GM21447 (cell line): ENCODE measurements at regions not wholly inside any gene's neighbourhood (a gene's known extent, or its start where the extent isn't known, plus 50 kb on each side); places are given as distances from the start of the nearest gene placed in this dataset.
"Not testable (repeated sequence)": the region's sequence is repeated elsewhere in the genome, so short reads cannot be mapped to it uniquely, and the experiment has no call there.

ENCODE experiments used
- ATAC-seq: cut with Tn5 transposase; IDR thresholded peaks from one replicate; pipeline ENCODE4 v1.9.1; 2021; ENCODE audit not compliant: unreplicated experiment

DNA sequence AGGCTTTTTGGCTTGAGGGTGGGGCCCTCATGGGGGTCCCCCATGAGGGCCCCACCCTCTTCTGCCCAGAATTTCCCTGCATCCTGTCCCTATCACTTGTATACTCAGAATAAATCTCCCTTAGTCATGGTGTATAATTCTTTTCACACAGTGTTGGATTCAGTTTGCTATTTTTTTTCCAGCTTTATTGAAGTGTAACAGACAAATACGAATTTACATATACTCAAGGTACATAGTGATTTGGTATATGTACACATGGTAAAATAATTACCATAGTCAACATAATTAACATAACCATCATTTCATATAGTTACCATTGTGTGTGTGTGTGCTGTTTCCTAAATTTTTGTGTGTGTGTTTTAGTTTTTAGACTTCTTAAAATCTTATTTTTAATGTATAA lies 289.4 kb downstream of the CNTNAP3B start:
- not testable (repeated sequence) for ATAC-seq

DNA sequence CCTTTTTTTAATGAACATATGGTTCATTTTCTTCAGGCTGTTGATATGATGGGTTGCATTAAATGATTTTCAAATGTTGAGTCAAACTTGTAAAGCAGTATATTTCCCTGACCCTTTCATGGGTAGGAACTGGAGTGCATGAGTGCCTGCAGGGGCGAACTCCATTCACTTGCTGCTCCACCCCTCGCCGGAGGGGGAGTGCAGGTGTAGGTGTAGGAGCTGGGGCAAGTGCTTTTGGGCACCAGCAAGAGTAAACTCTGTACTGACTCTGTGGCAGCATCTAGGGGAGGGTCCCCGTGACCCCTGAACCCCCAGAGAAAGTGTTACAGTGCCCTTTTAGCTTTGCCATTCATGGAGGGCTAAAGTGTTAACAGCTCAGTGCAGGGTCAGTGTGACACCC lies 290.3 kb downstream of the CNTNAP3B start:
- not testable (repeated sequence) for ATAC-seq

DNA sequence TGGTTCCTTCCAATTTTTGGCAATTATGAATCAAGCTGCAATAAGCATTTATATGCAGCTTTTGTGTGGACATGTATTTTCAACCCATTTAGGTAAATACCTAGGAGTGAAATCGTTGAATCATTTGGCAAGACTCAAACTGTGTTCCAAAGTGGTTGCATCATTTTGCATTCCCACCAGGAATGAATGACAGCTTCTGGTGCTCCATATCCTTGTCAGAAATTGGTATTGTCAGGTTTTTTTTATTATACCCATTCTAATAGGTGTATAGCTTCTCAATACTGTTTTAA lies 290.7 kb downstream of the CNTNAP3B start:
- ATAC-seq, result not testable (repeated sequence)

DNA sequence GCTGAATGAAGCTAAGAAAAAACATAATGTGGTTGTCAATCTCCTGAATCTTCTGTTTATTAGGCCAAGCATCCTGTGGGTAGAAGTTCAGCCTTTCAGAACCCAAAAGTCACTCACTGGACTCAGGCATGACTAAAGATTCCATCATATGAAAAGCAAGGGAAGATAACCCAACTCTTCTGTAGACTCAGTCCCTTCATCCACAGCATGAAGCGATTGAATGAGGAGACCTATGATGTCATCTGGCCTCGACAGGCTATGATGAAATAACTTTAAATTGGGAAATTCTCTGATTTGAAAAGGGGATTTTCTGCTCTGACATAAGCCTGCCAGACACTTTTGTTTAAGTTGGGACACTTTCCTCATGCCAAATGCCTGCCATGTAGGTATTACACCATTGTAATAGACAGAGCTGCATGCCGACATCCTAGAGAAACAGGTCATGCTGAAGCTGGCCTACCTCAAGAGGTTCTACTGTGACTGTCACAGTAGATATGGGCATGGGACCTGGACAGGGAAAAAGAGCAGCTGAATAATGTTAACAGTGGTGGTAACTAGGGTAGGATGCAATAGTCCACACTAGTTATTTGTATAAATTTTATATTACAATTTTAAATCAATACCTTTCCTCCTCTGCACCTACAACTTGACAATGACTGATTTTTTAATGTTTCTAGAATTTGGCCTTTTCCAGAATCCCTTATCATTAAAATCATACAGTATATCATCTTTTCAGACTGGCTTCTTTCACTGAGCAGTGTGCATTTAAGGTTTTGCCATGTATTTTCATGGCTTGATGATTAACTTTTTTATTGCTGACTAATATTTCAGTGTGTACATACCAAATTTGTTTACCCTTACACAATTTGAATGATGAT lies 291.3 kb downstream of the CNTNAP3B start:
- ATAC-seq, result not testable (repeated sequence)

DNA sequence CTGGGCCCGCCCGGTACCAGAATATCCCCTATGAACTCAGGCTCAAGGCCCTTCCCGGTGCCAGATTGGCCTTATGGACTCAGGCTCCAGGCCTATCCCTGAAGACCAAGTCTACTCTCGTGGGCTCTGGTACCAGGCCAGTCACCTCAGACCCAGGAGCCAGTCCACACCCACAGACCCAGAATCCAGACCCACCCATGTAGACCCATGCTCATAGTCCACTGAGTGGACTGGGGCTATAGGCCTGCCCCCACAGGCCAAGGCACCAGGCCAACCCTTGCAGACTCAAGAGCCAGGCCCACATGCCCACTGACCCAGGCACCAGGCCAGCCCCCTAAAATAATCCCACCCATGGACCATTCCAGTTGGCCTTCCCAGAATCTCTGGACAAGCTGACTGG lies 296.1 kb downstream of the CNTNAP3B start:
- not testable (repeated sequence) for ATAC-seq

DNA sequence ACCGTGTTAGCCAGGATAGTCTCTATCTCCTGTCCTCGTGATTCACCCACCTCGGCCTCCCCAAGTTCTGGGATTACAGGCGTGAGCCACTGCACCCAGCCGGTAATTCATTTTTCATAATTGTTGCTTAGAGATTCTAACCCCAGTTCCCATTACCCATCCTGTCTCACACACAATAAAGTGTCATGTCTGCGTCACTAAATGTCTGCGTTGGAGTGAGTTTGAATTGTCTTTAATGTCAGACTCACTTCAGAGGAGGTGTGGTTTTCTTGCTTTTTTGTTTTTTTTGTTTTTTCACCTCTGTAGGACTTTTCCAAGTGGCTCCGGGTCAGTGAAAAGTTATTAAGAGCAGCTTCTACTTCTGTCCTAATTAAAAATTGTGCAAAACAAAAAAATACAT lies 304.5 kb downstream of the CNTNAP3B start:
- ATAC-seq, result not testable (repeated sequence)

DNA sequence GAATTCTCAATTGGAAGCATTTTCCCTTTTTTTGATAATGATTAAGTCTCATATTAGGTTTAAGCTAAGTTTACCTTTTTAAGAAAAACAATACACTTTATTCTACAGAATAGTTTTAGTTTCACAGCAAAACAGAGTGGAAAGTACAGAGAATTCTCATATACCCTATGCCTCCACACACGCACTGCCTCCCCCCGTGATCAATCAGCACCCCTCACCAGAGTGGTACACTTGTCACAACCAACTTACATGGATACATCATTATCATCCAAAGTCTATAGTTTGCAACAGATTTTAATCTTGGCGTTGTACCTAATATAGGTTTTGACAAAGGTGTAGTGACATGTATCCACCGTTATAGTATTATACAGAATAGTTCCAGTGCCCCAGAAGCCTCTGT lies 326.5 kb downstream of the CNTNAP3B start:
- ATAC-seq, result not testable (repeated sequence)

DNA sequence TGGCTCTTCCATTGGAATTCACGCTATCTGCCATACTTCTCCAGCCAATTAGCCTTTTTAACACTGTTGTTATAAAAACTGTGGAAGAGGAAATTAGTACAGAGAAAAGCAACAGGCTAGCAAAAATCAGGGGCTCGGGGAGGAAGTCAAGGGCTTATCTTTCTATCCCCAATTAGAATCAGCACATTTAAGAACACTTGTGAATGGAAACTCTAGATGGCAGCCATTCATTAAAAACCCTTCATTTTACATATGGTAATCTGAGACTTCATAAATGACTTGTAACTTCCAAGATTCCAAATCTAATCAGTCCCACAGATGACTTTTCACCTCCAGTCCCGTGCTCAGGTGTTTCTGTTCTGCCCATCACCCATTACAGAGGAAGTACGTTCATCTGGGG lies 330.5 kb downstream of the CNTNAP3B start:
- not testable (repeated sequence) for ATAC-seq

DNA sequence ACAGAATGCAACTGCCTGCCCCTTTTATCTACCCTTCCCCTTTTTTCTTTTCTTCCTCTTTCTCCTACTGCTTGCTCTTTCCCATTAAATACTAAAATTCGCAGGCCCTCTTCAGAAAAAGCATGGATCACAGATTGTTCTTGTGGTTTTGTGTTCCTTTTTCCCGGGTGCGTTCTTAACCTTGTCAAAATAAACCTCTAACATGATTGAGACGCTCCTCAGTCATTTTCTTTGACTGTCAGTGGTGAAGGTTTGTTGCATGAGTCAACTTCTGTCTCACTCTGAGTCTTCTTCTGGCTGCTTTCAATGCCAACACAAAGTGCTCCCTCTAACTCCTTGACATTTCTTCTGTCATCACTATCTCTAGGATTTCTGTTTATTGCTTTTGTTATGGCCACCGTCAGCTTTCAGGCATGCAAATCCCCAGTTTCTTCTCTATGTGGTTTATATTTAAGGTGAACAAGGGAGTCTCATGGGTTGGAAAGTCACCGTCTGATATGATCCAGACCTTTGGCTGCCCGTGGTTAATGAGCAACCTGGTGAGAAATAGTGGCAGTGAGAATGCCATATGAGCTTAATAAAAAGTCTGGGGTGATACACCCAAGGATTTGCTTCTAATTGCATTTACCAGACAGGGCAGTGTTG lies 338.4 kb downstream of the CNTNAP3B start:
- not testable (repeated sequence) for ATAC-seq

DNA sequence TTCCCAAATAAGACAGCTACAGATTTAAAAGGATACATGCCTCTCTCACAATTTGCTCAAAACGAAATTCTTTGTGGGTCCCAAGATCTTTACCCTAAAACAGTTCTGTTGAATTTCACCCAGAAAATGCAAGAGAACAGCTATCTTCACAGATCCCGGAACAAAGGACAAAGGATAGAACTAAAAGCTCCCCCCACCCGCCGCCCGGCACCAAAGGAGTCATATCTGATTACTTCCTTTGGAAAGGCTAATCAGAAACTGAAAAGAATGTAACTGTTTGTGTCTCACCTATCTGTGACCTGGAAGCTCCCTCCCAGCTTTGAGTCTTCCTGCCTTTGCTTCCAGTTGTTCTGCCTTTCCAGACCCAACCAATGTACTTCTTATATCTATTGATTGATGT lies 339.2 kb downstream of the CNTNAP3B start:
- not testable (repeated sequence) for ATAC-seq

DNA sequence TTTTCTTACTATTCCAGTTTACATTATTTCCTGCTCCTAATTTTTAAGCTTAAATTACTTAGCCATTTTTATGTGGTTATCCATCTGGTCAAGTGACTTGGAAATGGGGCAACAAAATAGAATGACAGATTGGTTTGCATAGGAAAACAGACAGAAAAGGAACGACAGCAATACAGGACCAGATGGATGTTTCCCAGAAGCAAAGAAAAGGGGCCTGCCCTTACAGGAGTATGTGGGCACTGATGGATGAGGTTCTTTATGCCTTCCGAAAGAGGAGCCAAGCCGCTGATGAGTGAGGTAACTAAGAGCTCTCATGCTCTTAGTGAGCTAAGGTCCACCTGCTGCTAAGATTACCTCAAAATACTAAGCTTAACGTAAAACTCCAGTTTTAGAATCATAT lies 339.8 kb downstream of the CNTNAP3B start:
- ATAC-seq, result not testable (repeated sequence)

DNA sequence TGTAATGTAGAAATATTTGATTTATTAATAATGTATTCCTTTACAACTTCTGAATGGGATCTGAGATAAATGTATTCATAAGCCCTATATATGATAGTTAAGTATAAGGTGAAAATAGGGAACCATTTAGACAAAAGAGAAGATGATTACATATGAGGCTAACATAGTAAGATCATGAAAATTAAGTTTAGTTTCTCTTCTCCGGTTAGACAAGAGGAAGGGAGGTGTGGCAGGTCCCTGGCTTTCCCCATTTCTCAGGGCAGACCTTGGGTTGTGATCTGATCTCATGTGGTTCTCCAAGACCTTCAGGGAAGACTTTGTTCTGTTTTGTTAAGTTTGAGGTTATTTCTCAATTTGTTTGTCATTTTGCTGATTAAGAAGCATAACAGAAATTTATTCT lies 341.3 kb downstream of the CNTNAP3B start:
- ATAC-seq, result not testable (repeated sequence)

DNA sequence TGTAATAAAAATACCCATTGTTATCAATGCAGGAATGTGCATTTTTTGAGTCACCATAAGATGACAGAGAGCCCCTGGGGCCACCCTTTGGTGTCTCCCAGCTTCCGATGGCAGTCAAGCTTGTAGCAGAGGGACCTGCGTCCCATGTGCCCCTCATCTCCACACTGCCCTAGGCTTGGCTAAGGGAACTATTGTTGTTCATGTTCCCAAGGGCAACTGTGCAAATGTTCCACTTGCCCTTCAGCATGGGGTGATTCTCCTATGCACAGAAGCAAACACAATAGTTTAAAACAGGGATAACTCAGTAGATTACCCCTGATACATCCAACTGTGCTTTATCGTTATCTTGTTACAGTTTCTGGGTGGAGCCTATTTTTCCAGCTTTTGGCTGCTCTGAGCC lies 342.0 kb downstream of the CNTNAP3B start:
- not testable (repeated sequence) for ATAC-seq

DNA sequence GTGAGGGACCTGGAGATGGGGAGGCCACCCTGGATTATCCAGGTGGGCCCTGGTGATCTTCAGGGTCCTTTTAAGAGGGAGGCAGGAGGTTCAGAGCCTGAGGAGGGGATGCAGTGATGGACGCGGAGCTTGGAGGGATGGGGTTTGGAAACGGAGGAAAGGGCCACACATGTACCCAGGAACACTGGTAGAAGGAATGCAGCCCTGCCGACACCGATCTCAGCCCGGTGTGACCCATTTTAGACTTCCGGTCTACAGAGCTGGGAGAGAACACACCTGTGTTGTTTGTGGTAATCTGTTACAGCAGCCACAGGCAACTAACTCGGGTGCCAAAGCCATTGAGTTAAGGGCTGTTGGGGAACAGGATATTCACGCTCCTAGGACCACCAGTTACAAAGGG lies 345.2 kb downstream of the CNTNAP3B start:
- ATAC-seq, result not testable (repeated sequence)

DNA sequence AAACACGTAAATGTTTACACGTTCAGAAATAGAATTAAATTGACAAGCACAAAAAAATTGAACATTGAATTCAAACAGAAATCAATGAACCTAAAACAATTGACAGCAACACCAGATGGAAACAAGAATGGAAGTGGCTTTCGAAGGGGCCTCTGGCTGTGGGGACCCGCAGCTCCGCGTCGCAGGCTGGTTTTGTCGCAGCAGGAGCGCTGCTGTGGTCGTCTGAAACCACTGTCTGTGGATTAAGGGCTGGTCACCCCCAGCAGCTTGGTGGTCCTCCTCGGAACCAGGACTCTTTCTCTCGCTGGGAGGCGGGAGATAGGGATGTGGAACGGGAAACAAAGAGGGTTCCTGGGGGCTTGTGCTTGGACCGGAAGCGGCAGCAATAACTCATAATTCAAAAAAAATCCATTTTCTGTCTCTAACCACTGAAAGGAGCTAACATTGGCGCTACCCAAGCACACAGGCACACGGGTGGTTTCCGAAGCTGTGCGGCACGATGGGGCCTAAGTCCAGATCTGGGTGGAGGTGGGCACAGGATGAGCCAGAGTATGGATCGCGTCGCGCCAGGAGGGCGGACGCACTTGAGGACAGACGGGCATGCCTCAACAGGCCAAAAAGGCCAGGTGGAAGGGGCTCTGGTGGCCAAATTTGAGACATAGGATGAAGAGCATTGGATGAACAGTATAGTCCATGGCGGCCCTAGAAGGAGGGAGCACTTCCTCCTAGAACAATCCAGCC lies 346.0 kb downstream of the CNTNAP3B start:
- ATAC-seq, result not testable (repeated sequence)

DNA sequence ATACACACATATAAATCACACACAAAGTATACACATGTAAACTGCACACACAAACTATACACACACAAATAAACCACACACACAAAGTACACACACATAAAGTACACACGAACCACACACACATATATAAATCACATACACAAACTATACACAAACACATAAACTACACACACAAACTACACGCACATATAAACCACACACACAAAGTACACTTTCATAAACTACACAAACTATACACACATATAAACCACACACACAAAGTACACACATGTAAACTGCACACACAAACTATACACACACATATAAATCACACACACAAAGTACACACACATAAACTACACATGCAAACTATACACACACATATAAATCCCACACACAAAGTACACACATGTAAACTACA lies 347.3 kb downstream of the CNTNAP3B start:
- ATAC-seq, result not testable (repeated sequence)

DNA sequence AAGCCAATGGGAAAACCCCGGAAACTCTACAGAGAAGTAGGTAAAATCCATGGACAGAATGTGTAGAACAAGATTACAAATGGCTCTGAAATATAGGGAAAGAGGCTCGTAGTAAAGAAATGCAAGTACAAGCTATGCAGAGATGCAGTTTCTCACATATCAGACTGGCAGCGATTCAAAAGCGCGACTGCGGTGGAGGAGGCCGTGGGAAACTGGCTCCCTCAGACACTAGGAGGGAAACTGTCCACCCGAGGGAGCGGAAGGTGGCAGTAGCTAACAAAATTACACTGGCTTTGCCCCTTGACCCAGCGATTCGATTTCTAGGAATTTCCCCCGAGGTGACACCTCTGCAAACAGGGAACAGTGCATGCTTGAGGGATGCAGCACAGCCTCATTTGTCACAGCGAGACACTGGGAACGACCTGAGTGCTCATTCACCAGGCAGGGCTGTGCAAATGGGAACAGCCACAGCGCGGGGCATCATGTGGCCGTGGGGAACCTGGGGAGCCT lies 349.3 kb downstream of the CNTNAP3B start:
- ATAC-seq, result not testable (repeated sequence)

DNA sequence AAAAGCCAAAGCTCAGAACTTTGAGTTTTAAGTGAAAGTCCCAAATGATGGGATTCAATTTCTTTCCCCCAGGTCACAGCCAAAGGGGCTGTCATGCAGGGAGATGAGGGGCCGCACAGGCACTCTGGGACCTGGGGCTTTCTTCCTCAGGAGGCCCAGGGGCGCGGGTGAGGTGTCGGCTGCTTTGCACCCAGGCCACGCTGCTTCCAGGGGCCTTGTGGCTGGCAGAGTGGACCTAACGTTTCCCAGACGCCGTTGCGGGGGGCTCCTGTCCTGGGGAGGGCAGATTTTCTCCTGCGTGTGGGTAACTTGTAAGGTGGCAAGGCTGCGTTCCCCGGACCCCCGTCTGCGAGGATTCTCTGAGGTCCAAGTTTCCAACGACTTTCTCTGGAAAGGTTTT lies 350.0 kb downstream of the CNTNAP3B start:
- not testable (repeated sequence) for ATAC-seq

DNA sequence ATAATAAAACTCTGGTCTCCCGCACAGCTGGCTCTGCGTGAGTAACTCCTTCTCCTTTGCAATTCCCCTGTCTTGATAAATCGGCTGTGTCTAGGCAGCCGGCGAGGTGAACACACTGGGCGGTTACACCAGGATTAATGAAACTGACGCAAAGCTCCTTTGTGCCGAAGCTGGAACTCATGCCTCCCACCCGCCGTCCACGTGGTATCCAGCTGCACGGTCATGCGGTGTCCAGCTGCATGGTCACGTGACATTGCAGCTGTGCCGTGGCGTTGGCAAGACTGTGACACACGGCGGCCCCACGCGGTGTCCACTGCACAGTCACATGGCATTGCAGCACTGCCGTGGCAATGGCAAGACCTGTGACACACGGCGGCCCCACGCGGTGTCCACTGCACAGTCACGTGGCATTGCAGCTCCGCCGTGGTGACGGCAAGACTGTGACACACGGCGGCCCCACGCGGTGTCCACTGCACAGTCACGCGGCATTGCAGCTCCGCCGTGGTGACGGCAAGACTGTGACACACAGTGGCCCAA lies 350.6 kb downstream of the CNTNAP3B start:
- ATAC-seq, result not testable (repeated sequence)

DNA sequence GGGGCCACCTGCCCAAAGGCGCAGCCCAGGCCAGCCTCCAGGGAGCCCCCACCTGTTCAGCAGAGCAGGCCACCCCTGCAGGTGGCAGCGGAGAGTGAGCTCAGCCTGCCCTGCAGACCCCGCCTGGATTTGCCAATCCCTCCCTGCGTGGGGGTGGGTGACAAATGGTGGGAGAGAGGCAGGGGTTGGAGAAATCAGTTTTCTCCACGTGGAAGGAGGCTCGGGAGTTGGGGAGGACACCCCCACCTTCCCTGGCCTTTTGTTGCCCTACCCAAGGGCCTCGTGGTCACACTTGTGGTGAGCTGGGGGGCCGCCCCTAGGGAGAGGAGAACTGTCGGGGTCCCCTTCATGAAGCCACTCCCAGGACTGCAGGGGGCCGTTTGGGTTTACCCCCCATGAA lies 351.7 kb downstream of the CNTNAP3B start:
- ATAC-seq, result not testable (repeated sequence)

DNA sequence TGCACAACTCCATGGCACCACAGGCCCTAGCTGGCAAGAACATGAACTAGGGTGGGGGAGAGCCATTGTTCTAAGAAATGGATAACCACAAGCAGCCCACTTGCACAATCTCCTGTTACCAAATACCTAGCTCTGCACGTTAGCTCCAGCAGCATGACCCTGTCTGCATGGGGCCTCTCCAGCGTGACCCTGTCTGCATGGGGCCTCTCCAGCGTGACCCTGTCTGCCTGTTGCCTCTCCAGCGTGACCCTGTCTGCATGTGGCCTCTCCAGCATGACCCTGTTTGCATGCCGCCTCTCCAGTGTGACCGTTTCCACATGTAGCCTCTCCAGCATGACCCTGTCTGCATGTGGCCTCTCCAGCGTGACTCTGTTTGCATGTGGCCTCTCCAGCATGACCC lies 356.7 kb downstream of the CNTNAP3B start:
- ATAC-seq, result not testable (repeated sequence)
